GM12875 (cell line): ENCODE measurements at regions not wholly inside any gene's neighbourhood (a gene's known extent, or its start where the extent isn't known, plus 50 kb on each side); places are given as distances from the start of the nearest gene placed in this dataset.

Experiments used
- H3K4me3 ChIP-seq: one replicate; pipeline ENCODE4 v1.5.1; 2011; ENCODE audit warnings: low read depth, low read length, control low read depth
- TF ChIP-seq, protein P1 (sequence below): IDR thresholded peaks from 2 replicates; pipeline ENCODE4 v1.5.1; 2011; ENCODE audit warnings: low read depth, mild to moderate bottlenecking, control low read depth, inconsistent platforms, low read length, moderate library complexity, borderline replicate concordance; ENCODE audit not compliant: insufficient read depth

DNA sequence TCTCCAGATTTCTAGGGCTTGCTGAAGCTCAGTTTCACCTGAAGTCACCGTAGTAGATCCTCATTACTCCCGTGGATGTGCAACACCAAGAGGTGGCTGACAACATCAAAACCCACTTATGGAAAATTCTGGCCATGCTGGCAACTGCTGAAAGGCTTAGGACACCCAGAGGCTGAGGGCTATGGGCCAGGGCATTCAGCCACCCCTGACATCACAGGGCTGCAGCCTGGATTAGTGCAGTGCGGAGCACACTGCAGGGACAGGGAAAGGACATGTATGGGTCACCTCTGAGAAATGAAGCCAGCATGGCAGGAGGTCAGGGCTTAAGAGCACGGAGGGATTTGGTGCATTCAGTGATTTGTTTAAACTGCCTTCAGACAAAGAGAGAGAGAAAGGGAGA is 300.6 kb downstream of the TDRD15 start:
- TF ChIP-seq, protein P1, sequence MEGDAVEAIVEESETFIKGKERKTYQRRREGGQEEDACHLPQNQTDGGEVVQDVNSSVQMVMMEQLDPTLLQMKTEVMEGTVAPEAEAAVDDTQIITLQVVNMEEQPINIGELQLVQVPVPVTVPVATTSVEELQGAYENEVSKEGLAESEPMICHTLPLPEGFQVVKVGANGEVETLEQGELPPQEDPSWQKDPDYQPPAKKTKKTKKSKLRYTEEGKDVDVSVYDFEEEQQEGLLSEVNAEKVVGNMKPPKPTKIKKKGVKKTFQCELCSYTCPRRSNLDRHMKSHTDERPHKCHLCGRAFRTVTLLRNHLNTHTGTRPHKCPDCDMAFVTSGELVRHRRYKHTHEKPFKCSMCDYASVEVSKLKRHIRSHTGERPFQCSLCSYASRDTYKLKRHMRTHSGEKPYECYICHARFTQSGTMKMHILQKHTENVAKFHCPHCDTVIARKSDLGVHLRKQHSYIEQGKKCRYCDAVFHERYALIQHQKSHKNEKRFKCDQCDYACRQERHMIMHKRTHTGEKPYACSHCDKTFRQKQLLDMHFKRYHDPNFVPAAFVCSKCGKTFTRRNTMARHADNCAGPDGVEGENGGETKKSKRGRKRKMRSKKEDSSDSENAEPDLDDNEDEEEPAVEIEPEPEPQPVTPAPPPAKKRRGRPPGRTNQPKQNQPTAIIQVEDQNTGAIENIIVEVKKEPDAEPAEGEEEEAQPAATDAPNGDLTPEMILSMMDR: no peak
- H3K4me3 ChIP-seq: no peak overlapping the region

GRCh38 chr2:21427606-21428005 is 303.8 kb downstream of the TDRD15 start:
- H3K4me3 ChIP-seq: no peak overlapping the region
- TF ChIP-seq, protein P1: no peak

DNA sequence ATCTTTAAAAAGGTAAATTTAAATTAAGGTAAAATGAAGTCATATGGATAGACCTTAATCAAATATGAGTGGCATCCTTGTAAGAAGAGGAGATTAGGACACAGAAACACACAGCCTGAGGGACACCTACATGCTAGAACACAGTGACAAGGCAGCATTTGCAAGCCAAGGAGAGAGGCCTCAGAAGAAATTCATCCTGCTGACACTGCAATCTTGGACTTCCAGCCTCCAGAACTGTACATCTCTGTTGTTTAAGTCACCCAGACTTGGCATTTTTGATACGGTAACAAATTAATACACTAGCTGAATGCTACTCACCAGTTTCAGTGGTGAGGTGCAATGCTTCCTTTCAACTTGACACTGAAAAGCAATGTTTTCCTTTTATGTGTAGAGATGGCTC is 305.0 kb downstream of the TDRD15 start:
- TF ChIP-seq, protein P1: no peak
- no peak overlapping the region for H3K4me3 ChIP-seq

GRCh38 chr2:21429747-21430146 is 306.0 kb downstream of the TDRD15 start:
- H3K4me3 ChIP-seq: no peak overlapping the region

DNA sequence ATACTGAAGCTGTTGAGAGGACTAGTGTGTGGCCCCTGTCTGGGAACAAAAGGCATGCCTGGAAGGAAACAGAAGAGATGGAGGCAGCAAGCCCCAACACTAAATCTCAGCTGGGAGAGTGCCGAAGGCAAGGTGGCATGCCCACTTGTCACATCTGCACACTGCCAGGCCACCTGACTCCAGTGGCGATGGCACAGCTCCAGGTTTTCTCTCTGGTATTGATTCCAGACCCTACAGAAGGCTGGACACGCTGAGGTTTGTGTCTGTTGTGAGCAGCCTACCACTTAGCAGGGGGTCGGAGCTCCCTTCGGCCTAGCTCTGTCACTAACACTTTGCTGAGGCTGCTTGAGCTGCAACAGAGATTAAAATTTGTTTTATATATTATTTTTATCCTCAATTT is 307.3 kb downstream of the TDRD15 start:
- no peak overlapping the region for H3K4me3 ChIP-seq
- TF ChIP-seq, protein P1: no peak

More at GRCh38 chr2:21429747-21430146, 306.0 kb downstream of the TDRD15 start:
- TF ChIP-seq, protein P1: no peak

DNA sequence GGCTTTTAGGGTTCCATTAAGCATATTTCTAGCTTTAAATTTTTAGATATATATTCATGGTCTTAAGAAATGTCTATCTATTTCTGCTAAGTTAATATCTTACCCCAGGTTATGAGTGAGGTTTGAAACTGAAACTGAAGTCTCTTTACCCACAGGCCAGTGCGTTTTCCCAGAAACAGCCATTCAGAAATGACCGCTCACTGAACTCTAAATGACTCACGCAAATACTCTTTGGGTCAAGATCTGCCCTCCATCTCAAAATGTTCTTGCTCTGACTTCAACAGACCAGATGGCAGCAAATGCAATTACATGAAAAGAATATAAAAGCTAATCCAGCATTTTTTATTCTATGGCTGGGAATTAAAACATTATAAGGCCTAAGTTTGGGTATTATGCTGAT is 315.2 kb downstream of the TDRD15 start:
- no peak overlapping the region for H3K4me3 ChIP-seq
- TF ChIP-seq, protein P1: no peak

DNA sequence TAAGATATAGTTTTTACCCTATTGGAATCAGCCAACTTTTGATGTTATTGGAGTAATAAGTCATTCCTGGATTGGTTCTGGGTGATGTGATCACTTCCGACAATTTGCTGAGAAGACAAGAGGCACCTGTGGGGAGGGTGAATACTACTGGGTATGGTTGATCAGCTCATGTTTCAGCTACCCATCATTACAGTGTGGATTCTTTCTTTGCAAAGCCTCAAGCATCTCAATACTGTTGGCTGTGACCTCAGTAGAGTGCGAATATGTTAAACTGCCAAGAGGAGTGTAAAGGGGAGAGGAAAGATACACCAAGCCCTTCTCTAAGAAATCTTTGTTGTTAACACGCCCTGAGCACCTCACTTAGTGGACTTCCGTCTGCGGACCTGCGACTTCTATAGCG is 317.7 kb downstream of the TDRD15 start:
- TF ChIP-seq, protein P1: no peak
- H3K4me3 ChIP-seq: no peak overlapping the region
